ENCODE measurements at regions not wholly inside any gene's neighbourhood (a gene's known extent, or its start where the extent isn't known, plus 50 kb on each side); places are given as distances from the start of the nearest gene placed in this dataset.

GRCh38 chr5:57566914-57567313, 84.3 kb upstream of the ACTBL2 start:
- TF ChIP-seq, protein P1, sequence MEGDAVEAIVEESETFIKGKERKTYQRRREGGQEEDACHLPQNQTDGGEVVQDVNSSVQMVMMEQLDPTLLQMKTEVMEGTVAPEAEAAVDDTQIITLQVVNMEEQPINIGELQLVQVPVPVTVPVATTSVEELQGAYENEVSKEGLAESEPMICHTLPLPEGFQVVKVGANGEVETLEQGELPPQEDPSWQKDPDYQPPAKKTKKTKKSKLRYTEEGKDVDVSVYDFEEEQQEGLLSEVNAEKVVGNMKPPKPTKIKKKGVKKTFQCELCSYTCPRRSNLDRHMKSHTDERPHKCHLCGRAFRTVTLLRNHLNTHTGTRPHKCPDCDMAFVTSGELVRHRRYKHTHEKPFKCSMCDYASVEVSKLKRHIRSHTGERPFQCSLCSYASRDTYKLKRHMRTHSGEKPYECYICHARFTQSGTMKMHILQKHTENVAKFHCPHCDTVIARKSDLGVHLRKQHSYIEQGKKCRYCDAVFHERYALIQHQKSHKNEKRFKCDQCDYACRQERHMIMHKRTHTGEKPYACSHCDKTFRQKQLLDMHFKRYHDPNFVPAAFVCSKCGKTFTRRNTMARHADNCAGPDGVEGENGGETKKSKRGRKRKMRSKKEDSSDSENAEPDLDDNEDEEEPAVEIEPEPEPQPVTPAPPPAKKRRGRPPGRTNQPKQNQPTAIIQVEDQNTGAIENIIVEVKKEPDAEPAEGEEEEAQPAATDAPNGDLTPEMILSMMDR (IDR thresholded peaks at IDR 0.05; ENCODE audit: extremely low read depth, missing control alignments) = no peak
- no peak for DNase-seq (ENCODE audit: low spot score)

DNA sequence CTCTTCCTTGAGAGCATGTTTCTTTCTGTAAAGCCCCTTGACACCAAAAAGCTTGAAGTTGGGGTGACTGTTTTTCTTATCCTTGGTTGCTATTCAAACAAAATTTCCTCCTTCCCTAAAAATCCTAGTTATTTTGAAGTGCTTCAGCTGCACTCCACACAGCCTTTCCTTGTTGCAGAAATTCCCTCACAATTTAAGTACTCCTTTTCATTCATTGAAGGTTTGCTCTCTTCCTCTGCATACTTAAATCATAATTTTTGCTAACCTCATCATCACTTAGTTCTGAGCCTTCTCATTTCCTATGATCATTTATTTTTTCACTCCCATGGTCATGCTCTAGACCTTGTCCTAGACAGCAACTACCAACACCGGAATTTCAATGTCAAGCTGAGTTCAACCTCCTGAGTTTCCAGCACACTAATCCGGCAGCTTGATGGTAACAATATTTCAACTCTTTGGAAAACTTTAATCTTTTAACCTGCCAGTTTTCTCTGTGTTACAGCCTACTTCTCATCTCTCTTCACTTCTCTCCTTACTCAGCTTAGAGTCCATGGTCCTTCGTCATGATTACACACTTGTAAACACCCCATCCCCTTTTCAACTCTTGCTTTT, 78.7 kb upstream of the ACTBL2 start:
- DNase-seq (ENCODE audit: low spot score) = no peak
- TF ChIP-seq, protein P1 (IDR thresholded peaks at IDR 0.05; ENCODE audit: extremely low read depth, missing control alignments) = no peak

GRCh38 chr5:57559110-57559635, 76.6 kb upstream of the ACTBL2 start:
- TF ChIP-seq, protein P1 (IDR thresholded peaks at IDR 0.05; ENCODE audit: extremely low read depth, missing control alignments) = no peak
- DNase-seq (ENCODE audit: low spot score) = no peak

- TF ChIP-seq, protein P1 (IDR thresholded peaks at IDR 0.05; ENCODE audit: extremely low read depth, missing control alignments) = no peak
- DNase-seq (ENCODE audit: low spot score) = no peak
These were observed 69.4 kb upstream of the ACTBL2 start for GRCh38 chr5:57552033-57552432.

GRCh38 chr5:57551251-57551650, 68.6 kb upstream of the ACTBL2 start:
- TF ChIP-seq, protein P1 (IDR thresholded peaks at IDR 0.05; ENCODE audit: extremely low read depth, missing control alignments) = no peak
- DNase-seq (ENCODE audit: low spot score) = no peak

DNA sequence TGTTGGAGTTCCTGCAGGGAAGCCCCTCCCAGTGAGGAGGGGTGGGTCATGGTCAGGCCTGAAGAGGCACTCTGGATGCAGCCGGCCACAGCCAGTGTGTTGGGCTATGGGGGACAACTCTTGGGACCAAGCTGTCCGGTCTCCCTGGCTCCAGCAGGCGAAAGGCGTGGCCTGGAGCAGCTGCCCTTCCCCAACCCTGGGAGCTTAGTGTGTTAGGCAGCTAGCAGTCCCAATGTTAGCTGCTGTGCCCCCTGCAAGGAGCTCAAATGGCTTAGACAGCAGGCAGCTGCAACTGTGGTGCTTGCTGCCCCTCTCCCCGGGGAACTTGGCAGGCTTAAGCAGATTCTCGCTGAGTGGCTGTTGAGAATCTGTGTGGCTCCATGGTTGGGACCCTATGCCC, 67.5 kb upstream of the ACTBL2 start:
- TF ChIP-seq, protein P1 (IDR thresholded peaks at IDR 0.05; ENCODE audit: extremely low read depth, missing control alignments) = no peak
- no peak for DNase-seq (ENCODE audit: low spot score)

- TF ChIP-seq, protein P1 (IDR thresholded peaks at IDR 0.05; ENCODE audit: extremely low read depth, missing control alignments) = no peak
- DNase-seq (ENCODE audit: low spot score) = no peak
These were observed 67.0 kb upstream of the ACTBL2 start for GRCh38 chr5:57549566-57549965.

All from GM20000 (cell line).